Smooth muscle cell of the brain vasculature (primary cell): ENCODE measurements at regions not wholly inside any gene's neighbourhood (a gene's known extent, or its start where the extent isn't known, plus 50 kb on each side); places are given as distances from the start of the nearest gene placed in this dataset.

Source experiments
- DNase-seq: peaks from one replicate; pipeline ENCODE4 v3.0.0-alpha.2; 2012; ENCODE audit warnings: low read depth, low spot score

- no peak for DNase-seq
These were observed 355.8 kb upstream of the HTR2A start for GRCh38 chr13:47252627-47253026.

DNA sequence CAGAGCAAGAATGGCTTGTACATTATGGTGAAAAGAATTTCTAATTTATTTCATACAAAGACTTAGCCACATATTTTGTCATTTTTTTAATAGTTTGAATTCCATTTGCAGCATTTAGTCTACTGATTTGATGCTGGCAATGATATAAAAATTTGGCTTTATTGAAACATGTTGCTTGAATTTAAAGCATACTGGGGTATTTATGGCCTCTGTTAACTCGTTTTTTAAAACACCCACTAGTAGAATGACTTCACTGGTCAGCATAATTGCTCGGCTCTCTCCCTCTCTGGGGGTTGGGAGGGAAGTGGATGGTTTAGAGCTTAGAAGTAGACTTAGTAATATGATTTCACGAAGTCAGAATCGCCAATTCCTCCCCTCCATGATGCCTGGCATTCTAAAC, 354.9 kb upstream of the HTR2A start:
- no peak for DNase-seq

DNA sequence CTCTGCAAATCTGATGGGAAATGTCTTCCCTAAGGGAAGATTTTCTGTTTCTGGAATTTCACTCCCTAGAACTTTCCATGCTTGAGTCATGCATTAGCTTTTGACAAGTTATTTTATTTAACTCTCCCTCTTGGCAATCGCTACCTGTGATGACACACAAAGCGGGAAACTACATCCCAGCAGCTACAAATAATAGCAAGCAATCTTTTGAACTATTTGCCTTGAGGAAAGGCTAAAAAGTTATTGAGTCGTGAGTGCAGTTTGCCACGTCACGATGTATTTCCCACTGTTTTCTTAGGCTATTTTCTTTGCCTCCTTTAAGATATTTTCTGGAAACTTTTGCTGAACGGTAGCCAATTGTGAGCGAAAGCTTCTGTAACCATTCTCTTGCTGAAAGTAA, 353.3 kb upstream of the HTR2A start:
- peak; percentile 26 for DNase-seq

- DNase-seq = no peak
These were observed 352.4 kb upstream of the HTR2A start for GRCh38 chr13:47249266-47249665.

DNA sequence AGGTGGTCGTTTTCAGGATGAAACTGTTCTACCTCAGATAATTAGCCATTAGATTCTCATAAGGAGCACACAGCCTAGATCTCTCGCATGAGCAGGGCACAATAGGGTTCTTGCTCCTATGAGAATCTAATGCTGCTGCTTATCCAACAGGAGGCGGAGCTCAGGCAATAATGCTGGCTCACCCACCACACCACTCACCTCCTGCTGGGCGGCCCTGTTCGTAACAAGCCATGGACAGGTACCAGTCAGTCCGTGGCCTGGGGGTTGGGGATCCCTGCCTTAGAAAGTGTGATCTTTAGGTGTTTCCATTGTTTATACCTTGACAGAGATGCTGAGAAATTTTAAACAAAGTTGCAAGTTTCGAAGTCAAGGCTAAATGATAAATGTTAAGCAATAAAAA, 344.6 kb upstream of the HTR2A start:
- no peak for DNase-seq

DNA sequence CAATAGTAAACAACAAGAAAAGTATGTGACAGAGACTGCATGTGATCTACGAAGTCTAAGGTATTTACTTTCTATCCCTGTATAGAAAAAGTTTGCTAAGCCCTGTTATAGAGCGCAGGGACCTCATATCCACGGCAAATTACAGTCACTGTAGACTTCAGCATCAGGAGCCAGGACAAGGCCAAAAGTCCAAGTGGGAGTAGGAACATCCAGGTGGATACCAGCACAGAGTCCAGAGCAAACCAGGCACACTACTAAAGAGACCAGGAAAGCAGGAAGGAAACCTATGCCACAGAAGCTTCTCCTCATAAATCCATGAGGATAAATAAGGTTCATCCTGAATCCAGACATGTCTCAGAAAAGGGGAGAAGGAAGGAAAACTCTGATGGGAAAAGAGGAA, 342.2 kb upstream of the HTR2A start:
- no peak for DNase-seq

GRCh38 chr13:47237571-47237970, 340.7 kb upstream of the HTR2A start:
- DNase-seq = no peak

- DNase-seq = no peak
These were observed 336.9 kb upstream of the HTR2A start for GRCh38 chr13:47233734-47234133.

DNA sequence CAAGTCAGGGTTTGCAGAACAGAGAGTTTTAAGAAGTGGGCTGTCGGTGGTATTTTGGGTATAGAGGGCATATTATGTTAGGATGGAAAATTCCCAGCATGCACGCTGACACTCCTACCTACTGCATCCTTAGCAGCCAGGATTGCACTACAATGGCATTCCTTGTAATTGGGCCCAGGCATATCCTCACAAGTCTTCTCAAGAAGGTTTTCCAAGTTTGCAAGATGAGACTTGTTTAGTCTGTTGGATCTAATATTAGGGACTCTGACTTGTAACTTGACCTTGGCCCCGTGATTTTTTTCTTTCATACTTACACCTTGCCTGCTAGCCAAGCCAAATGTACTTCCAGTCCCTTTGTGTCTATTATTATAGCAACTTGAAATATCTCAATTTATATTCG, 335.7 kb upstream of the HTR2A start:
- no peak for DNase-seq

GRCh38 chr13:47230155-47230554, 333.3 kb upstream of the HTR2A start:
- no peak for DNase-seq

- DNase-seq = no peak
These were observed 329.7 kb upstream of the HTR2A start for GRCh38 chr13:47226516-47226915.

- DNase-seq = no peak
These were observed 323.7 kb upstream of the HTR2A start for GRCh38 chr13:47220453-47221140.

DNA sequence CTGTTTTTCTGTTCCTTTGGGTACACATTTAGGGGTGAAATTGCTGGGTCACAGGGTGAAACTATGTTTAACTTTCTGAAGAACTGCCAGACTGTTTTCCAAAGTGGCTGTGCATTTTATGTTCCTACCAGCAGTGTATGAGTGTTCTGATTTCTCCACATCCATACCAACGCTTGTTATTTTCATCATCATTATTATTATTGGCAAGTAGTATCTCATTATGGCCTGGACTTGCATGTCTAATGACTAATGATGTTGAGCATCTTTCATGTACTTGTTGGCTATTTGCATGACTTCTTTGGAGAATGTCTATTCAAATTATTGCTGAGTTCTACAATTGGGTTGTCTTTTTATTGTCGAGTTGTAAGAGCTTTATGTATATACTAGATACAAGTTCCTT, 321.8 kb upstream of the HTR2A start:
- DNase-seq = no peak

DNA sequence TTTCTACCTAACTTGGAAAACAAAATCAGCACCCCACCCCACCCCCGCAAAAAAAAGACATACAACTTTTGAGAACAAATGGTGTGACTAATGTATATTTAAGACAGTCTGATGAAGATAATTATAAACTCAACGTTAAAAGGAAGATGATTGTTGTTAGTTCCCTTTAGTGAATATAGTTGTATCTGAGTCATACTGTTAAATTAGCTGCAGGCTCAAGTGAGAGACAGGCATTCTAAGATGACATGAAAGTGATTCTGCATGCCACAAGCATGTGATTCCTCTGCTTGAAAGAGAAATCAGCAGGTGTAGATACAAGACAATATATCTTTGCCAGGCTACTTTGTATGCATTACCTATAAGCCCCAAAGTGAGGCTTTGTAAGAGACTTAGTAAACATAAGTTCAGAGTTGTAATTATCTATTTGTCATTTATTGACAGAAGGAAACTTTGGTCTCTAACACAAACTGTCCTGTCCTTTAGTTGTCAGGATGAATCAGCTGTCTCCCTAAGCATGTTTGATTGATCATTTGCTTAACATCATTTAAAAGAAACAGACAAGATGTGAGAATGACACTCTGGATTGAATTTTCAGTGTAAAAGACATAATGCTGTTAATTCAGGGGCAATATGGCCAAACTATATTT, 319.4 kb upstream of the HTR2A start:
- no peak for DNase-seq

- DNase-seq = peak; percentile 45
These were observed 318.9 kb upstream of the HTR2A start for GRCh38 chr13:47215736-47216135.

DNA sequence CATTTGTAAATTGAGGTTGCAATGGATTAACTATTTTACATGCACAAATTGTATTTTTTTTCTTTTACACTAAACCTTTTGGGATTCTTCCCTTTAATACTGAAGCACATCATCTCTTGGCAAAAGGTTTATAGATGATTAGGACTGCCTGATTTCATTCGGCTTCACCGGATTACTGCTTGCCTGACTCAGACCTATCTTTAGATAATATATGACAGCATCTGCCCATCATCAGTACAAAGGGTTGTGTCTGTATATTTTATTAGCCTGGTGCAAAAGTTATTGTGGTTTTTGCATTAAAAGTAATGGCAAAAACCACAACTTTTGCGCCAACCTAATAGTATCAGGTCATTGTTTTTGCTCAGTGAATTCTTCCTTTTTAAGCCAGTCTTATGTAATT, 316.2 kb upstream of the HTR2A start:
- DNase-seq = no peak

DNA sequence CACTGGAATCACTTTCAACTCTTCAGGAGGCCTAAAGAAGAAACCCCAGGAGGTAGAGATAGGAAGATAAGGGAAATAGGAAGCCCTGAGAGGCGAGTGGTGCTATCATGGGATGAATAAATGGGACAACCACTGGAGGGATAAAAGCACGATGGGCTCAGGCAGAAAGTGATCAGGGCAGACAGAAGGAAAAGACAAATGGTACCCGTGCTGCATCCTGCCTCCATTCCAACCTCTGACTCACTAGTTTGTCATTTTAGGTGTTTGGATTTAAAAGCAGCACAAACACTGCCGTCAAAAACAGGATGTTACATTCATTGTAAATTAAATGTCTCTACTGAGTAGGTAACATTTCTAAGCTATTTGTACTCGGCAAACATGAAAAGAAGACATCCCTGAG, 314.3 kb upstream of the HTR2A start:
- no peak for DNase-seq

- no peak for DNase-seq
These were observed 309.3 kb upstream of the HTR2A start for GRCh38 chr13:47206111-47206510.

DNA sequence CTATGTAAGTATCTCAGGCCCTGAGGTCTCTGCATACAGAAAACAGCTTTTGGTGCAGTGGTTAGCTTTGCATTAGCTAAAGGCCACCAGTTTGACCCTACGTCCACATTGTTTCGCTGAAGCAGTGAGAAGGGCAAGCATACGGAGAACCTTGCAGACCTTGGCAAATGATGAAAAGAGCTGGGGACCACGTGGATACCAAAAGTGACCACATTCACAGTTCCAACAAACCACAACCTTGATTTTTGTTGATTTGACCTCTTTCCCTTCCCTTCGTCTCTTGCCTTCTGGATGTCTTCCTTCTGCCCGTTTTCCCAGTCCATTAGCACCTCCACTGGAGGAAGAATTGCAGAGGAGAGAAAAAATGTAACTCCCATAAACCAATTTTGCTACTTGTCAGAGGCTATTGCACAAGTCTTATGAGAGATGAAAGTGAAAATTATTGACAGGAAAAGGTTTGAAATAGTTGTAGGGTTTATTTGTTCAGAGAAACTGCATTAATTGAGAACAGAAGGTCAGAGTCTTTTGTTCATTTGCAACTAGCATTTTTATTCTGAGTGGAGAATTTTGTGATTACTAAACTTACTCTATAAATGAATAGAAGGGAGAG, 293.9 kb upstream of the HTR2A start:
- peak; percentile 74 for DNase-seq

- no peak for DNase-seq
These were observed 291.9 kb upstream of the HTR2A start for GRCh38 chr13:47188802-47189201.

GRCh38 chr13:47186471-47186870, 289.6 kb upstream of the HTR2A start:
- DNase-seq = no peak

- DNase-seq = no peak
These were observed 287.5 kb upstream of the HTR2A start for GRCh38 chr13:47184321-47184720.

- no peak for DNase-seq
These were observed 282.5 kb upstream of the HTR2A start for GRCh38 chr13:47179321-47179720.
